A549 (cell line): ENCODE measurements at regions not wholly inside any gene's neighbourhood (a gene's known extent, or its start where the extent isn't known, plus 50 kb on each side); places are given as distances from the start of the nearest gene placed in this dataset.
A peak's percentile ranks its signal among the peaks of the same experiment; 100 is the strongest.
"Not testable (repeated sequence)": the region's sequence is repeated elsewhere in the genome, so short reads cannot be mapped to it uniquely, and the experiment has no call there.

ENCODE experiments used
- ATAC-seq, 2 experiments: fragments of 200-7000 bp in 1 of 2; fragments of >200 bp in 1 of 2; cut with Nextera tagmentation in 1 of 2; cut with Tn5 transposase in 1 of 2; 3 replicates each; pipeline versions ENCODE4 v1.8.0 to v1.9.1; 2018 to 2020; ENCODE audit warnings: mild to moderate bottlenecking in 1 of 2, moderate library complexity in 1 of 2
- CTCF ChIA-PET: fragments of 300-600 bp; sonication (Branson Sonifier 250); formaldehyde crosslinking; extraction: SDS; loops from one replicate; lab custom pipeline; 2021; ENCODE audit warnings: antibody characterized with exemption, inconsistent platforms; lab: Yijun Ruan, JAX
- POLR2A ChIA-PET: fragments of 350-600 bp; formaldehyde crosslinking; extraction: SDS; loops from one replicate; lab custom pipeline; 2021; ENCODE audit warnings: antibody characterized with exemption, inconsistent platforms; lab: Yijun Ruan, JAX
- DNase-seq, 2 experiments: peaks; one replicate each; pipeline versions ENCODE4 v3.0.0 to v3.0.0-alpha.2; 2011 to 2016; ENCODE audit warnings: low read depth in 1 of 2, low spot score in 1 of 2
- FAIRE-seq: peaks from 2 replicates; lab custom pipeline; 2011; peaks lifted over from hg19 to GRCh38; lab: Jason Lieb, UNC
- H3K27ac ChIP-seq, 2 experiments: fragments of >200 bp; sonication (Bioruptor Twin); formaldehyde crosslinking; 3 replicates each; pipeline ENCODE4 v1.5.1; 2016 to 2017
- H3K4me1 ChIP-seq: fragments of >200 bp; sonication (Bioruptor Twin); formaldehyde crosslinking; 3 replicates; pipeline ENCODE4 v1.6.1; 2016
- H3K4me2 ChIP-seq: fragments of >200 bp; sonication (Bioruptor Twin); formaldehyde crosslinking; 3 replicates; pipeline ENCODE4 v1.6.1; 2016
- H3K4me3 ChIP-seq: fragments of >200 bp; sonication (Bioruptor Twin); formaldehyde crosslinking; 3 replicates; pipeline ENCODE4 v1.5.1; 2016
- H3K9me3 ChIP-seq: fragments of >200 bp; sonication (Bioruptor Twin); formaldehyde crosslinking; 3 replicates; pipeline ENCODE4 v1.6.1; 2016
- BHLHE40 ChIP-seq: IDR thresholded peaks from 2 replicates; pipeline ENCODE4 v1.6.1; 2012; ENCODE audit warnings: low read depth, low read length, inconsistent platforms
- CEBPB ChIP-seq, 2 experiments: fragments of >200 bp in 1 of 2; sonication (Bioruptor Twin) in 1 of 2; formaldehyde crosslinking in 1 of 2; IDR thresholded peaks; 2 replicates each; pipeline ENCODE4 v1.6.1; 2012 to 2016
- ESRRA ChIP-seq: fragments of 150-350 bp; IDR thresholded peaks from 2 replicates; pipeline ENCODE4 v1.6.1; 2014; ENCODE audit warnings: mild to moderate bottlenecking, low read length, borderline replicate concordance
- FOSL2 ChIP-seq, 2 experiments: fragments of 450-650 bp in 1 of 2; fragments of >200 bp in 1 of 2; sonication (Bioruptor Twin) in 1 of 2; formaldehyde crosslinking; IDR thresholded peaks; 2 replicates each; pipeline versions ENCODE4 v1.5.0 to v1.6.1; 2016 to 2020; ENCODE audit warnings: mild to moderate bottlenecking in 1 of 2, moderate library complexity in 1 of 2
- HOXB5 ChIP-seq: fragments of 250-450 bp; sonication (Bioruptor Pico); IDR thresholded peaks from 2 replicates; pipeline ENCODE4 v1.5.0; 2020; ENCODE audit warnings: mild to moderate bottlenecking, moderate library complexity
- JUNB ChIP-seq: fragments of >200 bp; sonication (Bioruptor Twin); formaldehyde crosslinking; IDR thresholded peaks from 2 replicates; pipeline ENCODE4 v1.6.1; 2016
- KDM5A ChIP-seq: fragments of 200-600 bp; sonication (generic); IDR thresholded peaks from 2 replicates; pipeline ENCODE4 v1.6.1; 2016; ENCODE audit warnings: antibody characterized with exemption, mild to moderate bottlenecking
- MAFK ChIP-seq: fragments of 450-650 bp; IDR thresholded peaks from 2 replicates; pipeline ENCODE4 v1.6.1; 2014; ENCODE audit not compliant: partially characterized antibody
- MAZ ChIP-seq: fragments of 150-350 bp; IDR thresholded peaks from 2 replicates; pipeline ENCODE4 v1.6.1; 2014; ENCODE audit warnings: antibody characterized with exemption, low read depth, low read length, borderline replicate concordance
- MYC ChIP-seq: IDR thresholded peaks from 2 replicates; pipeline ENCODE4 v1.6.1; 2012; ENCODE audit warnings: mild to moderate bottlenecking, inconsistent platforms, low read length, improper control_type of control experiment, borderline replicate concordance
- POLR2AphosphoS2 ChIP-seq: conservative IDR thresholded peaks from 2 replicates; pipeline ENCODE4 v1.6.1; 2012; ENCODE audit warnings: low read length, improper control_type of control experiment, inconsistent platforms
- RAD21 ChIP-seq, 2 experiments: fragments of >200 bp in 1 of 2; sonication (Bioruptor Twin) in 1 of 2; formaldehyde crosslinking in 1 of 2; IDR thresholded peaks in 1 of 2; conservative IDR thresholded peaks in 1 of 2; 2 replicates in 1 of 2; 3 replicates in 1 of 2; pipeline ENCODE4 v1.6.1; 2012 to 2018; ENCODE audit warnings: inconsistent platforms in 1 of 2
- RCOR1 ChIP-seq: fragments of 150-350 bp; IDR thresholded peaks from 2 replicates; pipeline ENCODE4 v1.6.1; 2014; ENCODE audit warnings: antibody characterized with exemption, low read length, low read depth
- SREBF2 ChIP-seq: fragments of 450-650 bp; IDR thresholded peaks from 2 replicates; pipeline ENCODE4 v1.6.1; 2014; ENCODE audit warnings: mild to moderate bottlenecking, moderate library complexity
- TFCP2L1 ChIP-seq: fragments of 250-450 bp; sonication (Bioruptor Pico); IDR thresholded peaks from 2 replicates; pipeline ENCODE4 v1.5.0; 2021; ENCODE audit warnings: mild to moderate bottlenecking
- TP53 ChIP-seq: fragments of 250-450 bp; sonication (Bioruptor Pico); IDR thresholded peaks from 2 replicates; pipeline ENCODE4 v1.5.0; 2021; ENCODE audit warnings: mild to moderate bottlenecking, moderate library complexity
- WGBS: methylation state at CpG from one replicate; pipeline ENCODE4 v1.1.6; 2017; ENCODE audit errors: missing lambda C conversion rate; 5-methylcytosine and 5-hydroxymethylcytosine counted together
- TF ChIP-seq, protein P1 (sequence below): fragments of >200 bp; sonication (Bioruptor Twin); formaldehyde crosslinking; IDR thresholded peaks from 2 replicates; pipeline ENCODE4 v1.6.1; 2016
- TF ChIP-seq, protein P2 (sequence below): fragments of 150-350 bp; IDR thresholded peaks from 2 replicates; pipeline ENCODE4 v1.6.1; 2014; ENCODE audit warnings: low read depth, mild to moderate bottlenecking, low read length
- TF ChIP-seq, protein P3 (sequence below): fragments of 250-450 bp; sonication (Bioruptor Pico); IDR thresholded peaks from 2 replicates; pipeline ENCODE4 v1.5.0; 2021; ENCODE audit warnings: mild to moderate bottlenecking, moderate library complexity, borderline replicate concordance

DNA sequence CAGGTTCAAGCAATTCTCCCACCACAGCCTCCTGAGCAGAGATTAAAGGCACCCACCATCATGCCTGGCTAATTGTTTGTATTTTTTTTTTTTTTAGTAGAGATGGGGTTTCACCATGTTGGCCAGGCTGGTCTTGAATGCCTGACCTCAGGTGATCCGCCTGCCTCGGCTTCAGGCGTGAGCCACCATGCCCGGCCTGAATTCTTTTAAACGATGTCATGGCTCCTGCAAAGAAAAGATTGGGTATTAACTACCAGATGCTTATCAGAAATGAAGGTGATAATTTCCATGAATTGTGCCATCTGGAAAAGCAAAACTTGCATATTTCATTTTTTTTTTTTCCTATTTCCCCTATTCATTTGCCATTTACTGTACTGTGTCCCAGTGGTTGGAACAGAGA lies 195.7 kb upstream of the IGFBP7 start:
- ATAC-seq, result no peak
- Histone ChIP-seq H3K27ac (no peak overlapping the region), H3K4me2 (no peak overlapping the region), H3K4me3 (no peak overlapping the region), H3K4me1 (no peaks in the 10 kb centered on the region), H3K9me3 (no peaks in the 10 kb centered on the region)
- FAIRE-seq, result no peak
- DNase-seq, result no peak
- TF ChIP-seq MAFK, result no peak
- TF ChIP-seq, protein P1, sequence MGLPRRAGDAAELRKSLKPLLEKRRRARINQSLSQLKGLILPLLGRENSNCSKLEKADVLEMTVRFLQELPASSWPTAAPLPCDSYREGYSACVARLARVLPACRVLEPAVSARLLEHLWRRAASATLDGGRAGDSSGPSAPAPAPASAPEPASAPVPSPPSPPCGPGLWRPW, result no peak
- TF ChIP-seq KDM5A, result no peak
- no peak for TF ChIP-seq RAD21 (conservative IDR thresholded peaks at IDR 0.05 in 1 of 2, IDR thresholded peaks at IDR 0.05 in 1 of 2)
- TF ChIP-seq HOXB5 (CRISPR knock-in tag), result no peak
- TF ChIP-seq MYC, result no peak
- no peak for TF ChIP-seq TP53 (CRISPR knock-in tag)
- TF ChIP-seq, protein P2, sequence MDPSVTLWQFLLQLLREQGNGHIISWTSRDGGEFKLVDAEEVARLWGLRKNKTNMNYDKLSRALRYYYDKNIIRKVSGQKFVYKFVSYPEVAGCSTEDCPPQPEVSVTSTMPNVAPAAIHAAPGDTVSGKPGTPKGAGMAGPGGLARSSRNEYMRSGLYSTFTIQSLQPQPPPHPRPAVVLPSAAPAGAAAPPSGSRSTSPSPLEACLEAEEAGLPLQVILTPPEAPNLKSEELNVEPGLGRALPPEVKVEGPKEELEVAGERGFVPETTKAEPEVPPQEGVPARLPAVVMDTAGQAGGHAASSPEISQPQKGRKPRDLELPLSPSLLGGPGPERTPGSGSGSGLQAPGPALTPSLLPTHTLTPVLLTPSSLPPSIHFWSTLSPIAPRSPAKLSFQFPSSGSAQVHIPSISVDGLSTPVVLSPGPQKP, result no peak
- TF ChIP-seq SREBF2, result no peak
- TF ChIP-seq, protein P3, sequence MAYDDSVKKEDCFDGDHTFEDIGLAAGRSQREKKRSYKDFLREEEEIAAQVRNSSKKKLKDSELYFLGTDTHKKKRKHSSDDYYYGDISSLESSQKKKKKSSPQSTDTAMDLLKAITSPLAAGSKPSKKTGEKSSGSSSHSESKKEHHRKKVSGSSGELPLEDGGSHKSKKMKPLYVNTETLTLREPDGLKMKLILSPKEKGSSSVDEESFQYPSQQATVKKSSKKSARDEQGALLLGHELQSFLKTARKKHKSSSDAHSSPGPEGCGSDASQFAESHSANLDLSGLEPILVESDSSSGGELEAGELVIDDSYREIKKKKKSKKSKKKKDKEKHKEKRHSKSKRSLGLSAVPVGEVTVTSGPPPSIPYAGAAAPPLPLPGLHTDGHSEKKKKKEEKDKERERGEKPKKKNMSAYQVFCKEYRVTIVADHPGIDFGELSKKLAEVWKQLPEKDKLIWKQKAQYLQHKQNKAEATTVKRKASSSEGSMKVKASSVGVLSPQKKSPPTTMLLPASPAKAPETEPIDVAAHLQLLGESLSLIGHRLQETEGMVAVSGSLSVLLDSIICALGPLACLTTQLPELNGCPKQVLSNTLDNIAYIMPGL (CRISPR knock-in tag), result no peak
- TF ChIP-seq CEBPB (IDR thresholded peaks at IDR 0.05), result no peak
- no peak for TF ChIP-seq ESRRA
- no peak for TF ChIP-seq POLR2AphosphoS2
- no peak for TF ChIP-seq BHLHE40
- TF ChIP-seq RCOR1, result no peak
- TF ChIP-seq TFCP2L1, result no peak
- TF ChIP-seq JUNB, result no peak
- no peak for TF ChIP-seq FOSL2 (IDR thresholded peaks at IDR 0.05)
- no peak for TF ChIP-seq FOSL2 (CRISPR knock-in tag; IDR thresholded peaks at IDR 0.05)
- no peak for TF ChIP-seq MAZ
- CTCF ChIA-PET, result no interaction called here
- POLR2A ChIA-PET, result no interaction called here
- WGBS, result 81% methylated on average over 5 of the region's 5 CpGs

DNA sequence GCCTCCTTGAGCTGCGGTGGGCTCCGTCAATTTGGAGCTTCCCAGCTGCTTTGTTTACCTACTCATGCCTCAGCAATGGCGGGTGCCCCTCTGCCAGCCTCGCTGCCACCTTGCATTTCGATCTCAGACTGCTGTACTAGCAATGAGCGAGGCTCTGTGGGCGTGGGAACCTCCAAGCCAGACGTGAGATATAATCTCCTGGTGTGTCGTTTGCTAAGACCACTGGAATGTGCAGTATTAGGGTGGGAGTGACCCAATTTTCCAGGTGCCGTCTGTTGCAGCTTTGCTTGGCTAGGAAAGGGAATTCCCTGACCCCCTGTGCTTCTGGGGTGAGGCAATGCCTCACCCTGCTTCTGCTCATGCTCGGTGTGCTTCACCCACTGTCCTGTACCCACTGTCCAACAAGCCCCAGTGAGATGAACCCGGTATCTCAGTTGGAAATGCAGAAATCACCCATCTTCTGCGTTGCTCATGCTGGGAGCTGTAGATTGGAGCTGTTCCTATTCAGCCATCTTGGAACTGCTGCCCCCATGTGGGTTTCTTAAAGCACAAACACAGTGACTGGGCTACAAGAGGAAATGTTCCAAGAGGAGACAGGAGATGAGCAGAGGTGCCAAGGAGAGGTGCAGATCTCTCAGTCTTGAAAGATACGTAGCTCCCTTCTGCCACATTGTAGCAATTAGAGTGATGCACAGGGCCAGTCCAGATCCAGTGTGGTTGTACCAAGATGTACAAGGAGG lies 193.0 kb upstream of the IGFBP7 start:
- ATAC-seq (peak in 1 of 2 experiments; percentile 50; a peak in 2 of 6 replicates), FAIRE-seq (no peak), DNase-seq (peak in 1 of 2 experiments; percentile 5)
- POLR2A ChIA-PET, result no interaction called here
- H3K4me1 ChIP-seq, result no peaks in the 10 kb centered on the region
- no peak overlapping the region for H3K27ac ChIP-seq
- TF ChIP-seq BHLHE40, result no peak
- H3K4me3 ChIP-seq, result no peak overlapping the region
- CTCF ChIA-PET, result no interaction called here
- H3K4me2 ChIP-seq, result no peak overlapping the region
- 18% methylated on average over 13 of the region's 14 CpGs for WGBS
- H3K9me3 ChIP-seq, result no peaks in the 10 kb centered on the region; the same call in 2 of the 3 replicates

GRCh38 chr4:57300300-57300699 lies 190.1 kb upstream of the IGFBP7 start:
- FAIRE-seq, CTCF ChIA-PET: not testable (repeated sequence)
- 72% methylated on average over 11 of the region's 23 CpGs for WGBS

More at GRCh38 chr4:57300300-57300699, 190.1 kb upstream of the IGFBP7 start:
- H3K4me3 ChIP-seq, POLR2A ChIA-PET, H3K9me3 ChIP-seq, H3K27ac ChIP-seq, DNase-seq, H3K4me1 ChIP-seq, ATAC-seq, H3K4me2 ChIP-seq: not testable (repeated sequence)
